DMS53 treated with DMSO at 0.1 percent for 48 hours (cell line): ENCODE measurements at regions not wholly inside any gene's neighbourhood (a gene's known extent, or its start where the extent isn't known, plus 50 kb on each side); places are given as distances from the start of the nearest gene placed in this dataset.

Experiments used
- DNase-seq: peaks from one replicate; lab custom pipeline; 2025; ENCODE audit not compliant: unreplicated experiment; lab: John Stamatoyannopoulos, UW

DNA sequence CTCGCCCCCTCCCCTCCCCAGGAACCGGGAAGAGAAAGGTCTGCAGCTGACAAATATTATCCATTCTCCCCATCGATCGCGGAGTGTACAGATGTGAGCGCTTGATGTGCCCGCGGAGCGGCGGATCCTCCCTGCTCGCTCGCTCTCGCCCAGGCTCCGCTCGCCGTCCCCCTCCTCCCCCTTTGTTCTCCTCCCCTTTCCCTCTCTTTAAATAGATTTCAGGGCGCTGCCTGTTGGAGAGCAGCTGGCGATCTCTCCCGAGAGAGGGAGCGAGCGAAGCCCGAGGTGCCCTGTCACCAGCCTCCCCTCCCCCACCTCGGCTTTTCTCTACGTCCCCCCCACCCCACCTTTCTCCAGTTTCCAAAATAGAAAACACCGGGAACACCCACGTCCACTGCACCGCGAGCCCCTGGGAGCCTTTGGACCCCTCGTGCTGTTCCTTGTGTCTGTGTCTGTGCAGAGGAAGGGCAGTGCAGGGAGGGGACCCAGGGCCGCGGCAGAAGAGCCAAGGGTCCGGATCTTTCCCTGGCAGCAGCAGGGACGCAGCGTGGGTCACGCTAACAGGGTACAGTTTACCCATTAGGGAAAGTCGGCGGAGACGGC is 56.6 kb upstream of the BCOR start:
- peak; percentile 59 for DNase-seq

DNA sequence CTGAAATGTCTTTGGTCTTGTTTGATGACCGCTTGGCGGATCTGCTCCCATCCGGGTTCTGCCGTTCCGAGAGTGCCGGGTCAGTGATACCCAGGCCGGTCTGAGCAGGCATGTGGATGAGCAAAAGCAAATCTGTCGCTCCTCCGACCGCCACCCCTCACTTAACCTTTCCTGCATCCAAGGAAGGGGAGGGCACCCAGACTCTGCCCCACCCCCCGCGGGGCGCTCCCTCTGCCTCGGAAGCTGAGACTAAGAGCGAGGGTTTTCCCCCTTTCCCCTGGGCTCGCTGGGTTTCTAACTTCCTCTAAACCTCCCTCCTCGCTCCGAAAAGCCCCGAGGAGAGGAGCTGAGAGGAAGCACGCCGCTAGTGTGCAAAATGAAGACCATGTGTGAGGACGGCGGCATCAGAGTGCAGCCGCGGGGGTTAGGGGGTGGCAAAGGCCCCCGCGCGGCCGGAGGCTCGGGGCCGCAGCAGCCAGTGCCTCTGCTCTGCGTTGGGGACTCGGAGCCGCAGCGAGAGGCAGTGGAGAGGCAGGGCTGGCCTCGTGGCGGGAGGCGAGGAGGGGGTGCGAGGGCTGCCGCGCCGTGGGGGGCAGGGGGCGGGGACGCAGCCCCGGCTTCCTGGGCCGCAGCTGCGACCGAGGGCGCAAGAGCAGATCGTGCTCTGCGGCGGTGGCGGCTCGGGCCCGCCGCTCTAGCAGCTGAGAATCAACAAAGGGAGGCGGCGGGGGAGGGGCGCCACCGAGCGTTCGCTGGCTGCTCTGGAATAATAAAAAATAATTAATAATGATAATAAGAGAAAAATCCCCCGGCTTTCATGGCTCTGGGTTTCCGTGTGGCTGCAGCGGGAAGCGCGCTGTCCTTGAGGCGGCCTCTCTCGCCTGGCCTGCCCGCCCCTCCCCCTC is 55.8 kb upstream of the BCOR start:
- DNase-seq = peak; percentile 52

DNA sequence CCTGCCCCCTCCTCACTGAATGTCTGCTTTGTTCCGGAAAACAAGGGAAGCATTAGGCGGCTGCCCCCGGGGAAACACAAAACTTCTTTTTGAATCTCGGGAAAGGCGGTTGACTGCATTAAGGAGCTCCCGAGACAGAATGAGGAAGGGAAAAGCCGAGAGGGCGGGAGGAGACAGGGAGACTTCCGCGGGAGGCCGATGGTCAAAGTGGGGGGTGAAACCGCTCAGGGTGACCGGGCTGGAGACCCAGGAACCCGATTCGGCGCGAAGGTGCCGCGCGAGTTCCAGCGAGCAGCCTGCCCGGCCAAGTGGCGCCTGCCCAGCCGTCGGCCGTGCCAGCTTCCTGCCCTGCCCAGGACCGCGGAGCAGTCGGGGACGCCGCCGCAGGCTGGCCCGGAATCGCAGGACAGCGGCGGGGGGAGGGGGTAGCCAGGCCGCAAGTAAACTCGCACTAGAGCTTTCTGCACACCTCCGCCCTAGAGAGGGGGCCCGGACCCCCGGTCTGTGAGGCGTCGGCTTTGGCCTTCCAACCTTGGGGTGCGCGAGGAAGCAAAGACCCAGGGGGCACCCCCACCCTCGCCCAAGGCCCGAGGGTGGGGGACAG is 55.1 kb upstream of the BCOR start:
- DNase-seq = no peak

DNA sequence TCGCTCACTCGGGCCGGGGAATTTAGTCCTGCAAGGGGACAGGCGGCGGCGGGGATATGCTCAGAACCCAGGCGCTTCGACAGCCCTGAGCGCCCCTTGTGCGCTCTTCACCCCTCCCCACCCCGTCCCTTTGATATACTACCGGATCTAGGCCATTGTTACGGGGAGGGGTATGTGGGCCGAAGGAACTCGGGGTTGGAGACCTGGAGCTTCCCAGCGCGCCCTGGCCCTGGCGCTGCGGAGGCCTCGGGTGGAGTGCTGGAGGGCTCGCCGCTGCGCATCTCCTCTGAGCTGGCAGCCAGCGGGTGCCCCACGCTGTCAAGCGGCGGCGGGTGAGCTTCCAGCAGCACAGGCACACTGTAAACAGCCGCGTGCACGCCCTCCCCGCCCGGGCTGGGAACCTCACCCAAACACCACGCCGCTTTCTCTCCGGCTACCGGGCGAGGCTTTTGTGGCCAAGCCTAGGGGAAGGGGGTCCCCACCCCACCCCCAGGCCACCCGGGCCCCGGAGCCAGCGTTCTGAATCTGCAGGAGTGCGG is 54.5 kb upstream of the BCOR start:
- DNase-seq = peak; percentile 30

DNA sequence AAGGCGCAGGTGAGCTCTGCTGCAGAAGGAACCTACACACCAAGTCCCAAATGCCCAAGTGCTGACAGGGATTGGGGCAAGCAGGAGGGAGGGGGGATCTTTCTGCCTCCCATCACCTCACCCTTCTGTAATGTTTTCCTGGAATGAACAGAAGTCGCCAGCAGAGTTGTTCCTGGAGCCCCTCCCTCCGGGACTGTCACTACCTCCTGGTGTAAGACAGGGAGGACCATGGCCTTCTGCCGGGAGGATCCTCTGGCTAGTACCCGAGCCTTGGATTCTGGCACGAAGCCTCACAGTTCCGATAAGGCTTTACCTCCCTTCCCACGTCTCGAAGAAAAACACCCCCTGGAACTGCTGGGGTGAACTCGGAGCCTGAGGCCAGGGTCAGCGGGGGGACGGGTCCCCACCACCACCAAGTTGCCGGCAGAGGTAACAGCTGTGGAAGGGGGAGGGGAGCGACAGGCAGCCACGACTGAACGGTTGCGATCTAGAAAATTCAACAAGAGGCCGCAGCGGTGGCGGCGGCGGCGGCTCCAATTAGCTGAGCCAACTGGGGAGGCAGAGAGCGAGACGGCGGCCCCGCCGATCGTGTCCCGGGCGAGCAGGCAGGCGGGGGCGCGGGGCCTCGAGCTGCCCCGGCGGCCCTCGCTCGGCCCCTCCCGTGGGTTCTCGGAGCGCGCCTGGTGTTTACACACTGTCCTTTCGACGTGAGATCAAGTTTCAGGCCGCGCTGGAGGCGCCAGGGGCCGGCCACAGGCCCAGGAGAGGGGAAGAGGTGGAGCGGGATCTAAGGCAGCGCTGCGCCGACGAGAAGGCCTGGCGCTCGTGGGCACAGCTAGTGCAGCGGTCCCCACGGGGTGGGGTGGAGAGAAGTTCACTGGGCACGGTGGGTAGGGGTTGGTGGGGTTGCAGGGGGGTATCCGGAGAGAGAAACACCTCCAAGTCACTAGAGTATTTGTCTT is 53.7 kb upstream of the BCOR start:
- peak; percentile 56 for DNase-seq

DNA sequence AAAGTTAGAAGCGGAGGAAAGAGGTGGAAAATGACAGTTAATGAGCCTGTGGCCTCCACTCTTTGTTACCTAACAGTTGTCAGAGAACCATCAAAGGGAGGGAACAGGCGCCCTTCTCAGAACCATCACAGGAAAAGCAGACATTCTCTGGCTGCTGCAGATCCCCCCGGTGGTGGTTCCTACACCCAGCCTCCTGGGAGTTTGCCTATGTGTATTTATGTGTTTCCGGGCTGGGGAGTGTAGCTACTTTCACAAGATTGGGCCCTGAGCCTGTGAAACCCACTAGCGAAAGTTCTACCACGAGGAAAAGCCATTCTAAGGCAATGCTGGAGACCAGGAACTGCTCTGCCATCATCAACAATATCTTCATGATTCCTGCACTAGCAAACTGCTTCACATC is 52.7 kb upstream of the BCOR start:
- no peak for DNase-seq

DNA sequence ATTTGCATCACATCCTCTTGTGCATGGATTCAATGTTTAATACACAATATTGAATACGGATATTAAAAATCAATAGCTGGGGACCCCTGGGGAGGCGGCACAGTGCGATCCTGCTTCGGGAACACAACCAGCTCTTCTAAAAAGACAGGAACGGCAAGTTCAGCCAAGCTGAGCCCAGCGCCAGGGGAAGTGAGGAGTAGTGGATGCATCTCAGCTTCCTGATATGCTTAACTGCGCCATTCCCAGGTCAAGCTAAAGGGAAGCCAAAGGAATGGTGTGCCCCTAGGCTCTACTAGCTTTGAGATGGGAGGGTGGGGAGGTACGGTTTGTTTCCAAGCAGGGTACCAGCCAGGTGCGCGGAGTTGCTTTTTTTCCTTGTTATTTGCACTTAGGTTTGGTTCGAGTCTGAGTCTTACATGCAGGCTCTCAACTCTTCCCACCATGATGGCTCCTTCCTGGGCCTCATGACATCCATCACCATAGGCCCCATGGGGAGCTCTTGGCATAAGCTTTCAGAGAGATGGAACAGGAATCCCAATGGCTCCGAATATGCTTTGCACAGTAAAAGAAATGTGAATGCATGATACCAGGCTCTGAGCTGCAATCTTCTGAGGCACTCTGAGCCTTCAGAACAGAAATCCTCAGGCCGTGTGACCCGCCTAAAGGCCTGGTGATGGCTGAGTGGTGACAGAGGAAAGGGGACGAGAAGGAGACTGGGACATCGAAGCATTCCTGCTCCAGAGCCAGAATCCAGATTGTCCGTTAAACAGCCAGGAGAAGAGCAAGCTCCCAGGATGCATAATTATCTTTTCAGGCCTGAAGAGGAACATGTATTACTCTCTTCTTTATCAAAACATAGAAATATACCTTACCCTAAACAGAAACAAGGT is 51.8 kb upstream of the BCOR start:
- no peak for DNase-seq

DNA sequence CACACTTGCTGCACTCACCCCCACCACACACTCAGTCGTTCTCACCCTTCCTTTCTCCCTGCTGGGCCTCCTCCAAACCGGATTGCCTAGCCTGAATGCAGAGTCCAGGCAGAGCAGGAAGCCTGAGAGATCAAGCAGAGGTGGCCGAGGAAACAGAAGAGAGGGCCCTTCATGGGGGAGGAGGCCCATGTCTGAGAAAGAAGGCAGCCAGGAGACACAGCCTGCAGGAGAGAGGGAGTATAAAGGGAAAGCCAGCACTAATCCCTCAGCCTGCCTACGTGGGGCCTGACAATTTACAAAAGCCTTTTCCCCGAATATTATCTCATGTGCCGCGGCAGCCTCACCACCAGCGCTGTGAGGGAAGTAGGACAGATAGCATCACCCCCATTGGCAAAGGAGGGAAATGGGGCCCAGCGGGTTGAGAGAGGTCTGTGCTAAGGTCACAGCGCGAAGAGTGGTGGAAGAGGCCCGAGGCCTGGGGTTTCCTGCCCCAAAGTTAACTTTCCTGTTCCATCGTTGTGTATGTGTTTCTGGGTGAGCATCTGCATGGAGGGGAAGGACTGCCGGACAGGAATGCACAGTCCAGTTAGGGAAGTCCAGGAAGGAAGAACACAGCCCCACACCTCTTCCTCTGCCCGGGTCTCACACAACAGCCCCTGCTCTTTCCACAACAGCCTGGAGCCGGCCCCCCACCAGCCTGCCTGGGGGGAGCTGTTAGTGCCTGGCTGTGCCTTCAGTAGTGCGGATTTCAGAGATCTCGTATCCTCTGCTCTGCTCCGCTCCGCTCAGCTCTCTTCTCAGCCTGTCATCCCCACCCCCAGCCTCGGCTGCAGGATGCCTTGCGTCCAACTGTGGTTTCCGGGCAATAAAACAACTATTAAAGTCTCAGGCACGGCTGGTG is 50.9 kb upstream of the BCOR start:
- DNase-seq = no peak

DNA sequence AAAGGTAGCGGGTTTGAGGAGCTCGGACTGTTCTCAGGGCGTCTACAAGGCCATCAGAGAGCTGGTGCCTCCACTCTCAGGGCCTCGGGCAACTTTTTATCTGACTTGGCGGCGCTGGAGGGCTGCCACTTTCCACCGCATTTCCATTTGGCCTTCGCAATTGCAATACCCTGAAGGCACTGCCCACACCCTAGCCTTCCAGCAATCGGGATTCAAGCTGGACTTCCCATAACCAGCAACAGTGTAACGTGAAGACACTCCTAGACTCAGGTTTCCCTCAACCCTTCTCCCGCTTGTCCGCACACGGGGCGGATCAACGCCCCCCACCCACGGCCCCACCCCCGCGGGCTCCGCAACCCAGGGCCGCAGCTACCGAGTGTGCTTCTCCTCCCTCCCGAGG is 50.2 kb upstream of the BCOR start:
- no peak for DNase-seq
